ENCODE measurements at regions not wholly inside any gene's neighbourhood (a gene's known extent, or its start where the extent isn't known, plus 50 kb on each side); places are given as distances from the start of the nearest gene placed in this dataset.
"Not testable (repeated sequence)": the region's sequence is repeated elsewhere in the genome, so short reads cannot be mapped to it uniquely, and the experiment has no call there.

- DNase-seq (ENCODE audit: low read depth) = no peak
- TF ChIP-seq CTCF (IDR thresholded peaks at IDR 0.05; ENCODE audit: low read depth, low read length, missing control alignments) = no peak
- H3K4me3 ChIP-seq (ENCODE audit: low read depth, low read length) = no peak overlapping the region
These were observed 233.7 kb upstream of the ADRA1B start for GRCh38 chr5:159682623-159683022.

- not testable (repeated sequence) for DNase-seq (ENCODE audit: low read depth); H3K4me3 ChIP-seq (ENCODE audit: low read depth, low read length)
These were observed 228.4 kb upstream of the ADRA1B start for GRCh38 chr5:159687892-159688291.

- DNase-seq (ENCODE audit: low read depth) = no peak
- no peak for TF ChIP-seq CTCF (IDR thresholded peaks at IDR 0.05; ENCODE audit: low read depth, low read length, missing control alignments)
- H3K4me3 ChIP-seq (ENCODE audit: low read depth, low read length) = no peak overlapping the region
These were observed 220.5 kb upstream of the ADRA1B start for GRCh38 chr5:159695741-159696294.

GRCh38 chr5:159697530-159697929, 218.8 kb upstream of the ADRA1B start:
- H3K4me3 ChIP-seq (ENCODE audit: low read depth, low read length) = no peak overlapping the region
- no peak for DNase-seq (ENCODE audit: low read depth)
- no peak for TF ChIP-seq CTCF (IDR thresholded peaks at IDR 0.05; ENCODE audit: low read depth, low read length, missing control alignments)

- DNase-seq (ENCODE audit: low read depth) = no peak
- no peak for TF ChIP-seq CTCF (IDR thresholded peaks at IDR 0.05; ENCODE audit: low read depth, low read length, missing control alignments)
- H3K4me3 ChIP-seq (ENCODE audit: low read depth, low read length) = no peak overlapping the region
These were observed 218.0 kb upstream of the ADRA1B start for GRCh38 chr5:159698322-159698721.

- no peak for TF ChIP-seq CTCF (IDR thresholded peaks at IDR 0.05; ENCODE audit: low read depth, low read length, missing control alignments)
- H3K4me3 ChIP-seq (ENCODE audit: low read depth, low read length) = no peak overlapping the region
- no peak for DNase-seq (ENCODE audit: low read depth)
These were observed 216.3 kb upstream of the ADRA1B start for GRCh38 chr5:159700016-159700415.

- DNase-seq (ENCODE audit: low read depth) = no peak
- no peak for TF ChIP-seq CTCF (IDR thresholded peaks at IDR 0.05; ENCODE audit: low read depth, low read length, missing control alignments)
- no peak overlapping the region for H3K4me3 ChIP-seq (ENCODE audit: low read depth, low read length)
These were observed 214.0 kb upstream of the ADRA1B start for GRCh38 chr5:159702301-159702700.

All from GM12864 (cell line).